Prostate gland (tissue), 2 donors: ENCODE measurements at regions not wholly inside any gene's neighbourhood (a gene's known extent, or its start where the extent isn't known, plus 50 kb on each side); places are given as distances from the start of the nearest gene placed in this dataset.

ENCODE experiments used
- CTCF ChIP-seq, 4 experiments: fragments of 200-600 bp in 2 of 4; fragments of 450-650 bp in 2 of 4; sonication (generic) in 2 of 4; IDR thresholded peaks; 1 replicate in 3 of 4; 2 replicates in 1 of 4; pipeline ENCODE4 v1.5.1; 2016 to 2019; ENCODE audit warnings: antibody characterized with exemption in 4 of 4, mild to moderate bottlenecking in 2 of 4, moderate library complexity in 2 of 4
- POLR2A ChIP-seq: fragments of 450-650 bp; IDR thresholded peaks from one replicate; pipeline ENCODE4 v1.6.1; 2016; ENCODE audit warnings: antibody characterized with exemption, mild to moderate bottlenecking
- POLR2AphosphoS5 ChIP-seq: sonication (generic); formaldehyde crosslinking; IDR thresholded peaks from one replicate; pipeline ENCODE4 v1.6.1; 2017; ENCODE audit warnings: antibody characterized with exemption

GRCh38 chr5:172511952-172512351 lies 57.6 kb upstream of the SH3PXD2B start:
- TF ChIP-seq POLR2AphosphoS5 (no peak), CTCF (IDR thresholded peaks at IDR 0.05) (no peak), POLR2A (no peak)
